ENCODE measurements at regions not wholly inside any gene's neighbourhood (a gene's known extent, or its start where the extent isn't known, plus 50 kb on each side); places are given as distances from the start of the nearest gene placed in this dataset.

- TF ChIP-seq CTCF (conservative IDR thresholded peaks at IDR 0.05; ENCODE audit: low read depth in 2 of 2) (peak in 1 of 2 experiments; percentile 46; a peak in 2 of 4 replicates), REST (IDR thresholded peaks at IDR 0.05; ENCODE audit: unreplicated experiment) (no peak), JUNB (IDR thresholded peaks at IDR 0.05; ENCODE audit: unreplicated experiment) (no peak), ZNF114 (CRISPR knock-in tag; IDR thresholded peaks at IDR 0.05) (no peak), ZNF331 (CRISPR knock-in tag; IDR thresholded peaks at IDR 0.05; ENCODE audit: low read depth) (no peak), STAT1 (IDR thresholded peaks at IDR 0.05; ENCODE audit: unreplicated experiment) (no peak), NANOG (IDR thresholded peaks at IDR 0.05; ENCODE audit: borderline replicate concordance) (no peak)
Measured at GRCh38 chr13:109869312-109870237, 83.2 kb upstream of the IRS2 start (continued).

GRCh38 chr13:109868578-109869311, 82.4 kb upstream of the IRS2 start:
- Histone ChIP-seq H3K4me3 (no peak overlapping the region), H3K4me2 (no peak overlapping the region), H3F3A (replicated peaks; ENCODE audit: low read depth) (no peaks in the 10 kb centered on the region), H4K20me1 (replicated peaks; ENCODE audit: insufficient read depth) (no peaks in the 10 kb centered on the region), H3K4me1 (ENCODE audit: insufficient read depth) (no peaks in the 10 kb centered on the region), H3K27me3 (ENCODE audit: insufficient read depth) (no peaks in the 10 kb centered on the region), H3K79me2 (replicated peaks; ENCODE audit: insufficient read depth) (no peaks in the 10 kb centered on the region), H3K9me2 (ENCODE audit: insufficient read depth) (no peaks in the 10 kb centered on the region), H2AFZ (0 out of 2 replicates have a peak overlapping the region, but pooled peaks have one; percentile 84), H3K36me3 (ENCODE audit: insufficient read depth) (no peaks in the 10 kb centered on the region), H3K27ac (ENCODE audit: low read depth) (no peak overlapping the region)
- H3K27me3 Mint-ChIP-seq (ENCODE audit: insufficient read depth, low read depth, poor library complexity), result no peaks in the 10 kb centered on the region
- no peak overlapping the region for H3K4me3 Mint-ChIP-seq
- no peaks in the 10 kb centered on the region for H3K36me3 Mint-ChIP-seq (ENCODE audit: low read depth)
- no peak overlapping the region for H3K27ac Mint-ChIP-seq
- DNase-seq (ENCODE audit: low spot score) (no peak), ATAC-seq (no peak)
- H3K9me3 Mint-ChIP-seq, result no peaks in the 10 kb centered on the region
- TF ChIP-seq ZNF462 (CRISPR knock-in tag; IDR thresholded peaks at IDR 0.05), result no peak
- H3K4me1 Mint-ChIP-seq, result peaks cover 8% of the 10 kb centered on the region
